Activated naive CD8-positive, alpha-beta T cell treated with anti-CD3 and anti-CD28 coated beads, Interleukin-2, amount 10 ng/mL, durations not matched to agents 7 days and 5 days (primary cell): ENCODE measurements at regions not wholly inside any gene's neighbourhood (a gene's known extent, or its start where the extent isn't known, plus 50 kb on each side); places are given as distances from the start of the nearest gene placed in this dataset.

Experiments
- ATAC-seq: fragments of 150-1000 bp; cut with Tn5 transposase; one replicate; pipeline ENCODE4 v1.10.0; 2021; ENCODE audit warnings: low read depth, moderate library complexity
- POLR2A ChIA-PET: fragments of 350-600 bp; sonication (Branson Sonifier 250); formaldehyde crosslinking; loops from one replicate; lab custom pipeline; 2021; ENCODE audit warnings: antibody characterized with exemption; lab: Charles Lee
- DNase-seq: peaks from one replicate; pipeline ENCODE4 v3.0.0; 2021
- H3K27ac Mint-ChIP-seq: one replicate; pipeline ENCODE4 v1.8.0; 2022; ENCODE audit warnings: mild to moderate bottlenecking, mixed read lengths
- H3K27me3 Mint-ChIP-seq: one replicate; pipeline ENCODE4 v1.8.0; 2022; ENCODE audit warnings: mild to moderate bottlenecking, moderate library complexity, mixed read lengths
- H3K36me3 Mint-ChIP-seq: one replicate; pipeline ENCODE4 v1.8.0; 2021; ENCODE audit warnings: mild to moderate bottlenecking, mixed read lengths
- H3K4me1 Mint-ChIP-seq: one replicate; pipeline ENCODE4 v1.8.0; 2021; ENCODE audit warnings: mixed read lengths
- H3K4me3 Mint-ChIP-seq: one replicate; pipeline ENCODE4 v1.8.0; 2022; ENCODE audit warnings: mild to moderate bottlenecking, moderate library complexity, mixed read lengths
- H3K9me3 Mint-ChIP-seq: one replicate; pipeline ENCODE4 v1.8.0; 2021; ENCODE audit warnings: mixed read lengths

GRCh38 chr5:12250454-12250853 lies 346.2 kb upstream of the CTNND2 start:
- Mint-ChIP-seq H3K36me3 (no peaks in the 10 kb centered on the region), H3K27me3 (no peaks in the 10 kb centered on the region), H3K4me1 (no peaks in the 10 kb centered on the region), H3K9me3 (peaks cover 2% of the 10 kb centered on the region), H3K4me3 (no peak overlapping the region), H3K27ac (no peak overlapping the region)
- no peak for DNase-seq
- POLR2A ChIA-PET: no interaction called here
- ATAC-seq: no peak

GRCh38 chr5:12248831-12249230 lies 344.6 kb upstream of the CTNND2 start:
- POLR2A ChIA-PET: no interaction called here
- Mint-ChIP-seq H3K27ac (no peak overlapping the region), H3K36me3 (no peaks in the 10 kb centered on the region), H3K27me3 (no peaks in the 10 kb centered on the region), H3K4me1 (no peaks in the 10 kb centered on the region), H3K9me3 (peaks cover 2% of the 10 kb centered on the region), H3K4me3 (no peak overlapping the region)
- DNase-seq (no peak), ATAC-seq (no peak)

DNA sequence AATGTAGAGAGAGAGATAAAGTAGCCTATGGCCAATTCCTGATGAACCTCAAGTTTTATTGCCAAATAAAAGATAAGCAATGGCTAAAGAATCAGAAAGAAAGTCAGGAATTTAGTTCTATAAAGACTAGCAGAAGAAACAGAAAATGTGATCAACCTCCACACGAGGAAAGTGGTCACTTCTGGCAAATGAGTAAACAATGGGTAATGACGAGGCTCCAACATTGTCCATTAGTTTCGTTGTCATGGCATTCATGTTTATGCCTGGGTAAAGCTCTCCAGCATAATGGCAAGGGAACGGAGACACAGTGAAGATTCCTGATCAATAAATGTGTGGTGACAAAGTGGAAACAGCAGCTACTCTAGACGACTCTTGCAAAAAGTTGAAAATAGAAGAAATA lies 341.8 kb upstream of the CTNND2 start:
- H3K9me3 Mint-ChIP-seq: peaks cover 5% of the 10 kb centered on the region
- ATAC-seq (no peak), DNase-seq (no peak)
- H3K4me1 Mint-ChIP-seq: no peaks in the 10 kb centered on the region
- no peaks in the 10 kb centered on the region for H3K27me3 Mint-ChIP-seq
- H3K4me3 Mint-ChIP-seq: no peak overlapping the region
- H3K36me3 Mint-ChIP-seq: no peaks in the 10 kb centered on the region
- POLR2A ChIA-PET: no interaction called here
- no peak overlapping the region for H3K27ac Mint-ChIP-seq

DNA sequence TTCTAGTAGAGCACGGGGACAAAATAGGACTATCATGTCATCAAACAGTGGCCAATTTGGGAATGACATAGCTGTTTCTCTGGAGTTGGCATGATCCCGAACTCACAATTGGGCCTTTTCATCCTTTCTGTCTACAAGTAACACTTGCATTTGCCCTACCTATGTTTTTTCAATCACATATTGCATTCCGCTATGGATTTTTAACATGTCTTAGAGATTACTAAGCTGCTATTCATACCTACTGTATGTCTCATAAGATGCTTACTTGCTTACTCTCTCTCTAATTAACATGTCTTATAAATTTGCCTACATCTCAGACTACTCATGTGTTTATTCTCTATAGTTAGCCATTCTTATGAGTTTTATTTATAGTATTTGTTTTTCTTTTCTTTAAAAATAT lies 341.2 kb upstream of the CTNND2 start:
- Mint-ChIP-seq H3K27ac (no peak overlapping the region), H3K36me3 (no peaks in the 10 kb centered on the region), H3K9me3 (peaks cover 5% of the 10 kb centered on the region), H3K4me3 (no peak overlapping the region), H3K4me1 (no peaks in the 10 kb centered on the region), H3K27me3 (no peaks in the 10 kb centered on the region)
- no peak for ATAC-seq
- POLR2A ChIA-PET: no interaction called here
- DNase-seq: no peak

DNA sequence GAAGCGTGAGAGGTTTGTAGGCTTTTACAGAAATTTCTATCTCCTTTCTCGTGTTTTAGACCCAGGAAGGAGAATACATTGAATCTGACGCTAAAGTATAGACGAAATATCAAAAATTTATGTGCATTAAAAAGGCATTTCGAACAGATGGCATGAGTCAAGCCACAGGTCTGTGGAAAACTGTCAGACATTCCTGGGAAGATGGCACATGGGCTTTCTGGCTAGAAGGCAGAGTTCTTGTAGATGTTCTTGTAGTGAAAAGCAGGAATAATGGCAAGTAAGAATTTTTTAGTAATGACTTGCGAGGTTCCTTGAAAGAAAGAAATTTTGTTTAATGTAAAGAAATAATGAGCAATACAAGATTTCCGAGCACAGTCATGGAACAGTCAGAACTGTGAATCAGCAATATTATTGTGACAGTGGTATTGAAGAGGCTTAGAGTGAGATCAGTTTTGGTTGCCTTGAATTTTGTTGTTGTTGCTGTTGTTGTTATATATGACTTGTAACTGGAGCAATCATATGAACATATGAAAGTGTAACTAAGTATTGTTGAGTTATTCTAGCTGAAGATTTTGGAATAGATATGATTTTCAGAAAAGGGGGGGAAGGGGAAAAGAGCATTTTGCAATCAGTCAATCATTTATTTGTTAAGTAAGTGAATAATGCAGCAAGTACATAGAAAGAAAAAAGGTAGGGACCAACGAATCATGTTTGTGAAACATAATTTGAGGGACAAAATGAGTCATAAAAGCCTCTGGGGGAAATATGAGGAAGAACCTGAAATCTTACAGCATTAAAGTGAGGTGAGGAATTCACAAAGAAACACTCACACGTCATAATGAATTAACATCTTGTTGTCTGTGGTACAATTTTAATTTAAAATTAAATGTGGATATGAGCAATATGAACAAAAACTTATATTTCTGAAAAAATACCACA lies 339.0 kb upstream of the CTNND2 start:
- Mint-ChIP-seq H3K36me3 (no peaks in the 10 kb centered on the region), H3K4me3 (no peak overlapping the region), H3K27ac (no peak overlapping the region), H3K27me3 (no peaks in the 10 kb centered on the region), H3K4me1 (no peaks in the 10 kb centered on the region), H3K9me3 (peaks cover 4% of the 10 kb centered on the region)
- POLR2A ChIA-PET: no interaction called here
- ATAC-seq: no peak
- no peak for DNase-seq

DNA sequence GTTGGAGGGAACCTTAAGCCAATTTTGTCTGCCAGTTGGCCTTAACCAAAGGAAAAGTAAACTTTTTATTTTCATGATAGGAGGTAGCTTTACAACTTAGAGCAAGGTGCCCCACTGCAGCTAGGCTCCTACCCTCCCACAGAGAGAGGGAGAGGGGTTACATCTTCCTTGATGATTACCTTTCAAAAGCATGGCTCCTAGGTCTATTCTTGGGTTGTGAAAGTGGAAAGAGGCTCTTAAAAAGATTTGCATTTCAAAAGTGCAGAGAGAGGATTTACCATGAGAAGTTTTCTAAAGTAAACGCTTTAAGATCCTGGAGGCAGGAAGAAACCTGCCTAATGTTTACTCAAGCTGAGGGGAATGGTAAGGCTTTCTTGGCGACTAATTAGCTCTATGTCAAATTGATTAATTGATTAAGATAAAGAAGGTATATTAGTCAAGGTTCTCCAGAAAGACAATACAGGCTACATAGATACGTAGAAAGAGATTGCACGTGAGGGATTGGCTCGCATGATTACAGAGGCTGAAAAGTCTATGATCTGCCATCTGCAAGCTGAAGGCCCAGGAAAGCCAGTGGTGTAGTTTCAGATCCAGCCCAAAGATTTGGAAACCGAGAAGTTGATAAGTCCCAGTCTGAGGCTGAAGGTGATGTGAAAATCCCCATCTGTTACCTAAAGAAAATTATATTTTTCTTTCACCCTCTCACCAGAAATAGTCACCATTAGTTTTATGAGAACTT lies 333.8 kb upstream of the CTNND2 start:
- Mint-ChIP-seq H3K27ac (no peak overlapping the region), H3K36me3 (no peaks in the 10 kb centered on the region), H3K4me1 (no peaks in the 10 kb centered on the region), H3K4me3 (no peak overlapping the region), H3K27me3 (no peaks in the 10 kb centered on the region), H3K9me3 (peaks cover 4% of the 10 kb centered on the region)
- DNase-seq: no peak
- POLR2A ChIA-PET: no interaction called here
- no peak for ATAC-seq

GRCh38 chr5:12230659-12231058 lies 326.4 kb upstream of the CTNND2 start:
- no peaks in the 10 kb centered on the region for H3K4me1 Mint-ChIP-seq
- H3K9me3 Mint-ChIP-seq: peaks cover 1% of the 10 kb centered on the region
- H3K4me3 Mint-ChIP-seq: no peak overlapping the region
- POLR2A ChIA-PET: no interaction called here
- no peaks in the 10 kb centered on the region for H3K27me3 Mint-ChIP-seq
- DNase-seq: no peak
- no peak for ATAC-seq
- no peak overlapping the region for H3K27ac Mint-ChIP-seq
- H3K36me3 Mint-ChIP-seq: no peaks in the 10 kb centered on the region

DNA sequence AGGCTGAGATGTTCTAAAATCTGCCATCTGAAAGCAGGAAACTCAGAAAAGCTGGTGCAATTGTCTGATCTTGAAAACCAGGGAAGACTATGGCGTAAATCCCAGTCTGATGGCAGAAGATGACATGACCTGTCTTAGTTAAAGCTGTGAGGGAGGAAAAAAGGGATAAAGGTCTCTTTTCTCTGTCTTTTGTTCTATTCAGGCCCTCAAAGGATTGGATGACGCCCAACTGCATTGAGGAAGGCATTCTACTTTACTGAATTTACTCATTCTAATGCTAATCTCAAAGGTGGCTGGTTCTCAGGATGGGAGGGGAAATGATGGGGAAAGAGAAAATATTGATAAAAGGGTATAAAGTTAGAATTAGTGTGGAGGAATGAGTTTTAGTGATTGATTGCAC lies 312.8 kb upstream of the CTNND2 start:
- no peaks in the 10 kb centered on the region for H3K4me1 Mint-ChIP-seq
- no peaks in the 10 kb centered on the region for H3K27me3 Mint-ChIP-seq
- no peak for ATAC-seq
- no peak for DNase-seq
- POLR2A ChIA-PET: no interaction called here
- H3K27ac Mint-ChIP-seq: no peak overlapping the region
- peaks cover 1% of the 10 kb centered on the region for H3K36me3 Mint-ChIP-seq
- H3K4me3 Mint-ChIP-seq: no peak overlapping the region
- H3K9me3 Mint-ChIP-seq: peaks cover 11% of the 10 kb centered on the region

DNA sequence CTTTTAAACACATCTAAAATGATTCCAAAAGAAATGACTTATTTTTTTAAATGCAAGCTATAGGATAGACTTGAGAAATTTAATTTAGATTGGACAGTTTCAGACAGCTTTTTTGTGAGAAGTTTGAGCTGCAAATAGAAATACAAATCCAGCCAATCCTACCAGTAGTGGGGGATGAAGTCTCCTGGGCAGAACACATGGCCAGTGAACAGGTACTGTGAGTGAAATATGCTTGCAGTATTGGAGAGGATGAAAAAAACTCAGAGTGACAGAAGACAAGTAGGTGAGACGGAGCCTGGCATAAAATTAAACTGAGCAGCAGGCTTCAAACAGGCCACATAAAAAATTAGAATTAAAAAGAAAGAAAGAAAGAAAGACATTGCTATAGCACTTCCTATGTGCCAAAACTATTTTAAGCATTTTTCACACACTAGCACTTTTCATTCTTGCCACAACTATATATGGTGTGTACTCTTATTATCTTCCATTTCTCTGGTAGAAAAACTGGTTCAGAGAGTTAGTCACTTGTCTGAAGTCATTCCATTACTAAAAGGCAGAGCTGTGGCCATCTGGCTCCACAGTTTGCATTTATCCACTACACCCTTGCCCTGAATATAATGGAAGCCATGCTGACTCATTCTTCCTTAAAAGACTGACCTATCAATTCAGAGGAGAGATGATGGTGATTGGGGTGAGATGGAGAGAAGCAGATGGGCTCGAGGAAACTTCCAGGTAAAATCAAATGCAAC lies 310.2 kb upstream of the CTNND2 start:
- ATAC-seq (no peak), DNase-seq (no peak)
- POLR2A ChIA-PET: no interaction called here
- Mint-ChIP-seq H3K4me3 (no peak overlapping the region), H3K9me3 (peaks cover 7% of the 10 kb centered on the region), H3K36me3 (peaks cover 1% of the 10 kb centered on the region), H3K27ac (no peak overlapping the region), H3K27me3 (no peaks in the 10 kb centered on the region), H3K4me1 (no peaks in the 10 kb centered on the region)

DNA sequence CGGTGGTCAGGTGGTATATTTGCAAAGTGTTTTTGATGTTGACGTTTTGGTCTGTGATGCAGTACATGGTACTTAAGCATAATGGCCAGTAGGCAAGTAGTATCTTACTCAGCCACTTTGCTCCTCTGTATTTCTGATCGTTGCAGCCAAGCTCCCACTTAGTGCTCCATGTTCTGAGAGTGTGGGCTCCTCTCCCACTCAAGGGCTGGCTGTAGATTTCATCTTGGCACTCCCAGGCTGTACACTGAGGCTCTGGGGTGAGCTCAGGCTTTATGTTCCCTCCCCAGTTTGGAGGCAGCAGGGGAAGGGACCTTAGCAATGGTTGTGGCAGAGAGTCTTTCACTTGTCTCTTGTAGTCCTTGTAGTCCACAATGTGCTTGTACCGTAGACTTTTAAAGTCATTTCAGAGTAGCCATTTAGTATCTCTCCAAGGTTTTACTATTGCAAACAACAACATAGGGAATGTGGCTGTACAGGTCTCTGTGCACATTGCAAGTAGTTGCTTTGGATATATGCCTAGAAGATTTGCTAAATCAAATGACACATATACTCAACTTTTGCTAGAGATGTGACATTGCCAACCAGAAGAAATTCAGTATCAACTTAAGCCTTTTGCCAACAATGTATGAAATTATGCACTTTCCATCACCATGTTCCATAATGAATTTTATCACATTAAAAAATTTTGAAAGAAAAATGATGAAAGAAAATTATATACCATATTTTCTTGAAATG lies 304.3 kb upstream of the CTNND2 start:
- Mint-ChIP-seq H3K27me3 (no peaks in the 10 kb centered on the region), H3K27ac (no peak overlapping the region), H3K4me1 (no peaks in the 10 kb centered on the region), H3K4me3 (no peak overlapping the region), H3K36me3 (no peaks in the 10 kb centered on the region), H3K9me3 (peaks cover 4% of the 10 kb centered on the region)
- ATAC-seq (no peak), DNase-seq (no peak)
- POLR2A ChIA-PET: no interaction called here

DNA sequence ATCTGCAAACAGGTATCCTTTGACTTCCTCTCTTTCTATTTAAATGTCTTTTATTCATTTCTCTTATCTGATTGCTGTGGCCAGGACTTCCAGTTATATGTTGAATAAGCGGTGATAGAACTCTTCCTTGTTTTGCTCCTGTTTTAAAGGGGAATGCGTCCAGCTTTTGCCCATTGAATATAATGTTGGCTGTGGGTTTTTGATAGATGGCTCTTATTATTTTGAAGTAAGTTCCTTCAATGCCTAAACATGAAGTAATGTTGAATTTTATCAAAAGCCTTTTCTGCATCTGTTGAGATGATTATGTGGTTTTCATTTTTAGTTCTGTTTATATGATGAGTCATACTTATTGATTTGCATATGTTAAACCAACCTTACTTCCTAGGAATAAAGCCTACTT lies 300.5 kb upstream of the CTNND2 start:
- H3K36me3 Mint-ChIP-seq: no peaks in the 10 kb centered on the region
- POLR2A ChIA-PET: no interaction called here
- DNase-seq (no peak), ATAC-seq (no peak)
- no peak overlapping the region for H3K4me3 Mint-ChIP-seq
- H3K9me3 Mint-ChIP-seq: peaks cover 4% of the 10 kb centered on the region
- H3K4me1 Mint-ChIP-seq: no peaks in the 10 kb centered on the region
- H3K27me3 Mint-ChIP-seq: no peaks in the 10 kb centered on the region
- H3K27ac Mint-ChIP-seq: no peak overlapping the region

DNA sequence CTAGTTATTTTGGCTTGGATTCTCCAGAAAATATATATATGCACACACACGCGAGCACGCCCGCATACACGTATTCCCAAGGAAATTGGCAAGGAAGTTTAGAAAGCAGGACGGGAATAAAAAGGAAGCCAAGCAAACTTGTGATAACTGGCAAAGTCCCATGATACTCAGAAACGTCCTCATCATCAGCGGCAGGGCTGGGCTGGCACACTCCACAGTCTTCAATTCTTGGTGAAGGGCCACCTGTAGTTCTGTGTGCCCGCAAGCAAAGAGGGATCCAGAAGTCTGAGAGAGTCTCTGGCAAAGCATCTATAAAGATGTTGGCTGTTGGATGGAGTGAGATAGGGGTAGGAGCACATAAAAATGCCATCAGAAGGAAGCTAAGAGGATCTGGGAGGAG lies 289.3 kb upstream of the CTNND2 start:
- Mint-ChIP-seq H3K4me3 (no peak overlapping the region), H3K9me3 (peaks cover 4% of the 10 kb centered on the region), H3K27ac (no peak overlapping the region), H3K27me3 (no peaks in the 10 kb centered on the region), H3K36me3 (no peaks in the 10 kb centered on the region), H3K4me1 (no peaks in the 10 kb centered on the region)
- DNase-seq (no peak), ATAC-seq (no peak)
- POLR2A ChIA-PET: no interaction called here

- Mint-ChIP-seq H3K9me3 (peaks cover 3% of the 10 kb centered on the region), H3K4me3 (no peak overlapping the region), H3K27me3 (no peaks in the 10 kb centered on the region), H3K4me1 (no peaks in the 10 kb centered on the region), H3K27ac (no peak overlapping the region), H3K36me3 (no peaks in the 10 kb centered on the region)
- POLR2A ChIA-PET: no interaction called here
- no peak for DNase-seq
- no peak for ATAC-seq
Measured at GRCh38 chr5:12183003-12183402, 278.8 kb upstream of the CTNND2 start.
